ENCODE measurements at regions not wholly inside any gene's neighbourhood (a gene's known extent, or its start where the extent isn't known, plus 50 kb on each side); places are given as distances from the start of the nearest gene placed in this dataset.

GRCh38 chr1:95321531-95321930, 87.5 kb downstream of the RWDD3 start (continued):
- no peak for TF ChIP-seq HIC1 (tag by site-specific recombination; IDR thresholded peaks at IDR 0.05)
- no peak for TF ChIP-seq EGR2 (tag by site-specific recombination; IDR thresholded peaks at IDR 0.05; ENCODE audit: low read depth)

- H3K4me3 ChIP-seq (ENCODE audit: low read depth, low read length): no peak overlapping the region
- H3K27ac ChIP-seq (ENCODE audit: extremely low read depth, low read depth, low read length): no peak overlapping the region
- no peaks in the 10 kb centered on the region for H3K36me3 ChIP-seq (ENCODE audit: control insufficient read depth in 2 of 2, insufficient read depth in 1 of 2, low read length in 2 of 2)
- ChIA-PET POLR2A (no interaction called here), CTCF (interaction anchor here (1.0 kb wide), 1 partner anchor 36 kb away, joined by 3 read pairs; no protein-coding TSS in a partner anchor)
- no peaks in the 10 kb centered on the region for H3K4me1 ChIP-seq (ENCODE audit: control insufficient read depth, insufficient read depth, low read length)
- H3K9me3 ChIP-seq (ENCODE audit: control insufficient read depth, insufficient read depth, low read depth, low read length): no peaks in the 10 kb centered on the region
- no peak for TF ChIP-seq AEBP2 (tag by site-specific recombination; IDR thresholded peaks at IDR 0.05; ENCODE audit: borderline replicate concordance)
- no peak for TF ChIP-seq ZNF529 (tag by site-specific recombination; IDR thresholded peaks at IDR 0.05; ENCODE audit: insufficient replicate concordance)
- no peak for TF ChIP-seq ZNF585B (tag by site-specific recombination; IDR thresholded peaks at IDR 0.05)
- no peak for TF ChIP-seq REPIN1 (tag by site-specific recombination; IDR thresholded peaks at IDR 0.05; ENCODE audit: low read depth)
- no peak for TF ChIP-seq GLI2 (tag by site-specific recombination; IDR thresholded peaks at IDR 0.05; ENCODE audit: borderline replicate concordance, low read depth)
- no peak for TF ChIP-seq ZNF426 (tag by site-specific recombination; IDR thresholded peaks at IDR 0.05)
- TF ChIP-seq KLF16 (tag by site-specific recombination; IDR thresholded peaks at IDR 0.05): no peak
- TF ChIP-seq ZNF398 (tag by site-specific recombination; IDR thresholded peaks at IDR 0.05): no peak
- no peak for TF ChIP-seq PRDM4 (tag by site-specific recombination; IDR thresholded peaks at IDR 0.05)
- TF ChIP-seq ZNF248 (tag by site-specific recombination; IDR thresholded peaks at IDR 0.05): no peak
- TF ChIP-seq ZNF16 (tag by site-specific recombination; IDR thresholded peaks at IDR 0.05; ENCODE audit: low read depth): no peak
- TF ChIP-seq ZNF449 (tag by site-specific recombination; IDR thresholded peaks at IDR 0.05): no peak
- no peak for TF ChIP-seq HOXC10 (CRISPR knock-in tag; IDR thresholded peaks at IDR 0.05)
- TF ChIP-seq KLF7 (tag by site-specific recombination; IDR thresholded peaks at IDR 0.05; ENCODE audit: borderline replicate concordance): no peak
- TF ChIP-seq ZNF19 (tag by site-specific recombination; IDR thresholded peaks at IDR 0.05; ENCODE audit: low read depth): no peak
- TF ChIP-seq ZXDB (tag by site-specific recombination; IDR thresholded peaks at IDR 0.05): no peak
- TF ChIP-seq TSHZ1 (tag by site-specific recombination; IDR thresholded peaks at IDR 0.05; ENCODE audit: borderline replicate concordance): no peak
These were observed 89.1 kb downstream of the RWDD3 start for GRCh38 chr1:95323123-95323522.

All from HEK293 (cell line).